GM12864 (cell line): ENCODE measurements at regions not wholly inside any gene's neighbourhood (a gene's known extent, or its start where the extent isn't known, plus 50 kb on each side); places are given as distances from the start of the nearest gene placed in this dataset.
"Not testable (repeated sequence)": the region's sequence is repeated elsewhere in the genome, so short reads cannot be mapped to it uniquely, and the experiment has no call there.

Source experiments
- DNase-seq: peaks from one replicate; pipeline ENCODE4 v3.0.0-alpha.2; 2011; ENCODE audit warnings: low read depth
- H3K4me3 ChIP-seq: 2 replicates; pipeline ENCODE4 v1.5.1; 2011; ENCODE audit warnings: mild to moderate bottlenecking, low read depth, low read length, control low read depth
- TF ChIP-seq, protein P1 (sequence below): IDR thresholded peaks from 2 replicates; pipeline ENCODE4 v1.5.1; 2011; ENCODE audit warnings: low read depth, mild to moderate bottlenecking, moderate library complexity, low read length, control low read depth, inconsistent platforms; ENCODE audit errors: missing control alignments

DNA sequence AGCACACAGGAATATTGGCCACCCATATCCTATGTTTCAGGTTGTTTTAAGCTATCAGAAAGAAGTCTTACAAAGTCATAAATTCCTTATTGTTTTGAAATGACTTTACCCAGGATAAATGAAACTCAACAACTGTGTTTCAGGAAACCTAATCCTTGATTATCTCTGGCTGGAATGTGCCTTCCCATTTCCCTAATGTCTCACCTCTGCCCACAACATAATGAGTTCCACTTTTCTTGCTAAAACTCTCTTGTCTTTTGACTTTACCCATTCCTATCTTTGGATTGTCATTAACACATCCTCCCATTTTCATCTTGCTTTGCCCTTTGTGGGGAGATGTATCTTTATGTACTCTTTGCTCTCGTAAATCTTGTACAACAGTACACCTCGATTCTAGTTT lies 200.0 kb upstream of the DNAJC19 start:
- TF ChIP-seq, protein P1, sequence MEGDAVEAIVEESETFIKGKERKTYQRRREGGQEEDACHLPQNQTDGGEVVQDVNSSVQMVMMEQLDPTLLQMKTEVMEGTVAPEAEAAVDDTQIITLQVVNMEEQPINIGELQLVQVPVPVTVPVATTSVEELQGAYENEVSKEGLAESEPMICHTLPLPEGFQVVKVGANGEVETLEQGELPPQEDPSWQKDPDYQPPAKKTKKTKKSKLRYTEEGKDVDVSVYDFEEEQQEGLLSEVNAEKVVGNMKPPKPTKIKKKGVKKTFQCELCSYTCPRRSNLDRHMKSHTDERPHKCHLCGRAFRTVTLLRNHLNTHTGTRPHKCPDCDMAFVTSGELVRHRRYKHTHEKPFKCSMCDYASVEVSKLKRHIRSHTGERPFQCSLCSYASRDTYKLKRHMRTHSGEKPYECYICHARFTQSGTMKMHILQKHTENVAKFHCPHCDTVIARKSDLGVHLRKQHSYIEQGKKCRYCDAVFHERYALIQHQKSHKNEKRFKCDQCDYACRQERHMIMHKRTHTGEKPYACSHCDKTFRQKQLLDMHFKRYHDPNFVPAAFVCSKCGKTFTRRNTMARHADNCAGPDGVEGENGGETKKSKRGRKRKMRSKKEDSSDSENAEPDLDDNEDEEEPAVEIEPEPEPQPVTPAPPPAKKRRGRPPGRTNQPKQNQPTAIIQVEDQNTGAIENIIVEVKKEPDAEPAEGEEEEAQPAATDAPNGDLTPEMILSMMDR, result no peak
- no peak overlapping the region for H3K4me3 ChIP-seq
- no peak for DNase-seq

DNA sequence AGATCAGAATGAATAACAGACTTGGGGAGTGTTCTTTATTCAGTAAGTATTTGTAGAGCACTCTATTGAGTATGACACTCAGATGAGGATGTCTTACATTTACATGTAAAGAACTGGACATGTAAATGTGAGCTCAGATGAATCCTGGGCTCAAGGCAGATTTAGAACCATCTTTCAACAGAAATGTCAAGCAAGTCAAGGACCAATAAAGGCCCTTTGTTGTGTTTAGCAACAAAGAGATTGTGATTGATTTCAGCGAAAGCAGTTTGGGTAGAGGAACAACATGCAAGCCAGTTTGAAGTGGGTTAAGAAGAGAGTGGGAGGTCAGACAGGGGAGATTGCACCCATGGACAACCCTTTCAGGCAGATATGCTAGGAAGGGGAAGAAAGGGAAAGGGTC lies 194.2 kb upstream of the DNAJC19 start:
- DNase-seq, result no peak
- H3K4me3 ChIP-seq, result no peak overlapping the region
- TF ChIP-seq, protein P1, result no peak

DNA sequence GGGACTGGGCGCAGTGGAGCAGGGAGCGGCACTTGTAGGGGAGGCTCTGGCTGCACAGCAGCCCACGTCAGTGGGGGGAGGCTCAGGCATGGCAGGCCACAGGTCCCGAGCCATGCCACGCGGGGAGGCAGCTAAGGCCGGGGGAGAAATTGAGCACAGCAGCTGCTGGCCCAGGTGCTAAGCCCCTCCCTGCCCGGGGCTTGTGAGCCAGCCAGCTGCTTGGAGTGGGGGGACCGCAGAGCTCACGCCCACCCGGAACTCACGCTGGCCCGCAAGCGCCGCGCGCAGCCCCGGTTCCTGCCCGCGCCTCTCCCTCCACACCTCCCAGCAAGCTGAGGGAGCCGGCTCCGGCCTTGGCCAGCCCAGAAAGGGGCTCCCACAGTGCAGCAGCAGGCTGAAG lies 193.5 kb upstream of the DNAJC19 start:
- DNase-seq, H3K4me3 ChIP-seq: not testable (repeated sequence)

DNA sequence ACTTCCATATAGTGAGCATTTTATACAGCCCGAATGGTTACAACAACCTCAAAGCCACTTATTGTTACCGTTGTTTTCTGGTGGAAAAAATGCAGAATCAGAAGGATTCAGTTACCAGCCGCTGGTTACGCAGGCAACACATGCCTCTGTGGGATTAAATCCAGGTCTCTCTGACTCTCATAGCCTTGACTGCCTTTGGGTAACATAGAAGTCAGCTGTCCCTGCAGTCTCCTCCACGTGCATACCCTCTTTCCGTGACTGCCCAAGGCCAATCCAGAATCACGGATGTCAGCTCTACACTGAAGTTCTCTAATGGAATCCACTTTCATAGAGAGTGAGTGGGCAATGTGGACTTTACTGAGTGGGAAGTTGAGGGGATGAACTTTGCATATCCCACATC lies 189.5 kb upstream of the DNAJC19 start:
- no peak overlapping the region for H3K4me3 ChIP-seq
- DNase-seq, result no peak
- TF ChIP-seq, protein P1, result no peak

DNA sequence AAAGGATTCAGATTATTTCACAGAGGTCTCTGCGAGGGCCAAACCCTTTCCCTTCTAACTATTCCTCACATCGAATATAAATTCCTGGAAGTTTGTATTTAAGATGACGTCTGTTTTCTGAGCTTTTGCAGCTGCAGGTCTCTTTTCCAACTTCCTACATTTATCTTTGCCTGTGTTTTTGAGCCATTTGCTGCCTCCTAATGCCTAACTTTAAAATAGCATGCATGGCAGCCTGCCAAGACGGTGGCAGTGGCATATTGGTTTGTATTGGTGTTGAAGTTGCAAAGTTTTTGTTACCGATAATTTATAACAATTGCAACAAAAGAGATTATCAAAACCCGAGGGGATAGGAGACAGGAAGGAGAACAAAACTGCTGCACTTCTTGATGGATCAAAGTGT lies 187.1 kb upstream of the DNAJC19 start:
- TF ChIP-seq, protein P1, result peak; percentile 51
- no peak overlapping the region for H3K4me3 ChIP-seq
- no peak for DNase-seq

DNA sequence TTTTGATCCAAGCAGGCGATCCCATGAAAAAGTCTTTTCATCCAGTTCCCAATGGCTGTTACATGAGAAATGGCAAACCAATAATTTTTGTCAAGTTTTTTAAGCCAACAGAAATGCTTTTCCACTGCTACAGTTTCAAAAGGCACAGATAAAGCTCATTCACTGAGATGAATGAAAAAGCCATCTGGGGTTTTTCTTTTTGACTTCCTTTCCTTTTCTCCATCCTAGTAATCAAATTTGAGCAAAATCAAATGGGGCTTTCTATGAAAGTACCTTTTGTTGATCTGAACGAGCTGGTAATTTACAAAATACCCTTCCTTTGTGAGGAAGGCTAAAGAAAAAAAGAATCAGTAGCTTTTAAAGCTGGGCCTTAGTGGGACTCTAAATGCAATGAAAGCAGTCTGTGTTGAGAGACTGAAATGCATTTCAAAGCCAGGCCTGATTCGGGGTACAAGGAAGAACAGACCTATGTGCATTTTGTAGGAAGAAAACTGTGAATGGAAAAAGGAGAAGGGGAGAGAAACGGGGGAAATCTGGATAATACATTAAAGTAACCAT lies 185.2 kb upstream of the DNAJC19 start:
- DNase-seq, result no peak
- TF ChIP-seq, protein P1, result no peak
- no peak overlapping the region for H3K4me3 ChIP-seq

DNA sequence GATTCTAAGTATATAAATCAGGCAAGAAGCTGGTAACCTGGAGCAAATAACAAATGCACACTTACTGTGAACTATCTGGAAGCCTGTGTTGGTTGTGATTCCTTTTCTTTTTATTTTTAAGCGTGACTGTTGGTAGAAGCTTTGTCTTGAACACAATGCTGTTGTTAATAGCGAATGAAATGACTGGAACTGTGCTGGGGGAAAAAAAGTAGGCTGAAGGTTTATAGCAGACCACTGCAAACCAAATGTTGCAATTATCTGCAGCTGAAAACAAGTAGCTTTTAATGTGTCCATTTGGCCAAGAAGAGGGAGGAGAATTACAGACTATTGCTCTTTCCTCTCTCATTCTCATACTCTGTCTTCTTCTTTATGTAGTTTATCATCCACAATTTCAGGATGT lies 184.5 kb upstream of the DNAJC19 start:
- DNase-seq, result no peak
- TF ChIP-seq, protein P1, result no peak
- no peak overlapping the region for H3K4me3 ChIP-seq

DNA sequence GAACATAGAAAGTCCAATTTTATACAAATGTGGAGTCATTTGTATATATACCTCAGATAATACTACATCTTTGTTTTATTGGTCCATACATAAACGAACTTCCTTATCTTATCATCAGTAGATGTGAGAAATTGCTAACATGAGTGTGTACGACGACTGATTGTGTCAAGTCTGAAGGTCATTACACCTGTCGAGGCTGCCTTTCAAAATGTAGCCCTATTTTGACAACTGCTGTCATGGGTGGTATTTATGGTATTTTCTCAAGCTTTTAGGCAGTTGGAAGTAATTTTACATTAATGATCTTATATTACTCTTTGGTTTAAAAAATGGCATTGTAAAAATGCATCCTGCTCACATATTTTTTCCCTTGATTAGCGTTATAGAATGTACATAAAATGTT lies 183.7 kb upstream of the DNAJC19 start:
- DNase-seq, result no peak

More for the DNA sequence above, 183.7 kb upstream of the DNAJC19 start:
- TF ChIP-seq, protein P1, result no peak
- H3K4me3 ChIP-seq, result no peak overlapping the region
